GM12878 (cell line): ENCODE measurements at regions not wholly inside any gene's neighbourhood (a gene's known extent, or its start where the extent isn't known, plus 50 kb on each side); places are given as distances from the start of the nearest gene placed in this dataset.
"Not testable (repeated sequence)": the region's sequence is repeated elsewhere in the genome, so short reads cannot be mapped to it uniquely, and the experiment has no call there.

Experiments used
- ATAC-seq: fragments of 200-7000 bp; cut with Tn5 transposase; 3 replicates; pipeline ENCODE4 v1.9.1; 2020; ENCODE audit warnings: mild to moderate bottlenecking, moderate library complexity
- BruUV-seq: library from RNA; stranded (reverse); fragments of 400-500 nt; replicated peaks from 2 replicates; lab custom pipeline; 2021; lab: Mats Ljungman, UMichigan
- CTCF ChIA-PET: fragments of 300-600 bp; sonication (Branson Sonifier 250); formaldehyde crosslinking; extraction: SDS; loops from one replicate; lab custom pipeline; 2021; ENCODE audit warnings: inconsistent platforms; lab: Yijun Ruan, JAX
- POLR2A ChIA-PET: fragments of 350-600 bp; formaldehyde crosslinking; extraction: SDS; loops from one replicate; lab custom pipeline; 2021; ENCODE audit warnings: inconsistent platforms; lab: Charles Lee
- RAD21 ChIA-PET: fragments of 300-600 bp; sonication (Branson Sonifier 250); formaldehyde crosslinking; loops from one replicate; lab custom pipeline; 2023; ENCODE audit warnings: antibody characterized with exemption; ENCODE audit not compliant: unreplicated experiment; lab: Charles Lee
- SMC1A ChIA-PET: fragments of 300-600 bp; sonication (Branson Sonifier 250); formaldehyde crosslinking; loops from one replicate; lab custom pipeline; 2023; ENCODE audit not compliant: unreplicated experiment, uncharacterized antibody; lab: Charles Lee
- DNase-seq: peaks from one replicate; pipeline ENCODE4 v3.0.0-alpha.2; 2011; ENCODE audit warnings: low read depth, low spot score
- FAIRE-seq: peaks from 3 replicates; lab custom pipeline; 2011; peaks lifted over from hg19 to GRCh38; lab: Jason Lieb, UNC
- H2AFZ ChIP-seq: 2 replicates; pipeline ENCODE4 v1.6.0; 2011; ENCODE audit warnings: low read depth, low read length, control low read depth; ENCODE audit not compliant: control insufficient read depth
- H3K27ac ChIP-seq: 2 replicates; pipeline ENCODE4 v1.5.1; 2011; ENCODE audit warnings: control low read depth; ENCODE audit not compliant: control insufficient read depth, insufficient read depth
- H3K27me3 ChIP-seq, 2 experiments: replicated peaks in 1 of 2; 2 replicates each; pipeline versions ENCODE4 v1.6.0 to v1.6.1; 2011; ENCODE audit warnings: low read length in 1 of 2; ENCODE audit not compliant: control insufficient read depth in 2 of 2, insufficient read depth in 2 of 2
- H3K36me3 ChIP-seq, 2 experiments: 2 replicates each; pipeline ENCODE4 v1.5.1; 2011; ENCODE audit warnings: low read length in 1 of 2; ENCODE audit not compliant: control insufficient read depth in 2 of 2, insufficient read depth in 2 of 2
- H3K4me1 ChIP-seq: 2 replicates; pipeline ENCODE4 v1.6.1; 2011; ENCODE audit warnings: mild to moderate bottlenecking, low read length, moderate library complexity, mixed read lengths; ENCODE audit not compliant: control insufficient read depth, insufficient read depth
- H3K4me2 ChIP-seq: 2 replicates; pipeline ENCODE4 v1.6.0; 2011; ENCODE audit warnings: control low read depth; ENCODE audit not compliant: control insufficient read depth, insufficient read depth
- H3K4me3 ChIP-seq: fragments of 200-600 bp; sonication (generic); 2 replicates; pipeline ENCODE4 v1.5.1; 2016
- H3K79me2 ChIP-seq: 2 replicates; pipeline ENCODE4 v1.6.0; 2011; ENCODE audit warnings: low read length; ENCODE audit not compliant: control insufficient read depth, insufficient read depth
- H3K9ac ChIP-seq: 2 replicates; pipeline ENCODE4 v1.8.0; 2011; ENCODE audit warnings: low read length, control low read depth, mixed read lengths; ENCODE audit not compliant: control insufficient read depth, insufficient read depth
- H3K9me3 ChIP-seq: replicated peaks from 3 replicates; pipeline ENCODE4 v1.5.1; 2011; ENCODE audit warnings: mild to moderate bottlenecking, low read length; ENCODE audit not compliant: control insufficient read depth, insufficient read depth
- H4K20me1 ChIP-seq: 2 replicates; pipeline ENCODE4 v1.6.0; 2011; ENCODE audit not compliant: control insufficient read depth, insufficient read depth
- ASH2L ChIP-seq: fragments of 300-600, 200-600 bp; sonication (generic); IDR thresholded peaks from 2 replicates; pipeline ENCODE4 v1.6.1; 2017; ENCODE audit warnings: low read depth, mild to moderate bottlenecking, borderline replicate concordance
- CEBPB ChIP-seq, 2 experiments: fragments of 150-350 bp in 1 of 2; IDR thresholded peaks; 2 replicates each; pipeline ENCODE4 v1.6.1; 2012 to 2014; ENCODE audit warnings: low read depth in 2 of 2, low read length in 2 of 2, borderline replicate concordance in 1 of 2, inconsistent platforms in 1 of 2
- FOS ChIP-seq: IDR thresholded peaks from 3 replicates; pipeline ENCODE4 v1.6.1; 2011; ENCODE audit warnings: borderline replicate concordance; ENCODE audit not compliant: insufficient read length; ENCODE audit errors: extremely low read depth
- FOXK2 ChIP-seq: fragments of 450-650 bp; IDR thresholded peaks from 2 replicates; pipeline ENCODE4 v1.6.1; 2017; ENCODE audit warnings: mild to moderate bottlenecking, moderate library complexity
- HDAC2 ChIP-seq: fragments of 200-600 bp; sonication (generic); IDR thresholded peaks from 2 replicates; pipeline ENCODE4 v1.6.1; 2017
- IKZF1 ChIP-seq: fragments of 450-650 bp; conservative IDR thresholded peaks from 2 replicates; pipeline ENCODE4 v1.6.1; 2017; ENCODE audit warnings: antibody characterized with exemption, mild to moderate bottlenecking
- JUND ChIP-seq: IDR thresholded peaks from 2 replicates; pipeline ENCODE4 v1.6.1; 2012; ENCODE audit warnings: low read depth, mild to moderate bottlenecking, low read length, improper control_type of control experiment, moderate library complexity
- MYB ChIP-seq: fragments of 150-350 bp; IDR thresholded peaks from 2 replicates; pipeline ENCODE4 v1.6.1; 2014; ENCODE audit warnings: mild to moderate bottlenecking, low read depth, low read length, borderline replicate concordance
- POLR2A ChIP-seq: IDR thresholded peaks from 2 replicates; pipeline ENCODE4 v1.6.1; 2011; ENCODE audit warnings: low read depth, mild to moderate bottlenecking, low read length
- POLR2AphosphoS2 ChIP-seq: IDR thresholded peaks from 2 replicates; pipeline ENCODE4 v1.6.1; 2011; ENCODE audit warnings: low read depth, mild to moderate bottlenecking, low read length, improper control_type of control experiment, moderate library complexity
- RAD51 ChIP-seq: fragments of 450-650 bp; IDR thresholded peaks from 2 replicates; pipeline ENCODE4 v1.6.1; 2016; ENCODE audit warnings: moderate library complexity, mild to moderate bottlenecking, inconsistent platforms
- SIX5 ChIP-seq: IDR thresholded peaks from 2 replicates; pipeline ENCODE4 v1.6.1; 2011; ENCODE audit warnings: mild to moderate bottlenecking, low read depth, low read length, moderate library complexity; ENCODE audit not compliant: severe bottlenecking
- TARDBP ChIP-seq: IDR thresholded peaks from 2 replicates; pipeline ENCODE4 v1.6.1; 2016; ENCODE audit warnings: borderline replicate concordance
- WGBS: methylation state at CpG from one replicate; pipeline ENCODE4 v1.1.6; 2016; ENCODE audit warnings: low lambda C conversion rate; ENCODE audit not compliant: insufficient replicate concordance, insufficient coverage; ENCODE audit errors: missing lambda C conversion rate; 5-methylcytosine and 5-hydroxymethylcytosine counted together
- in situ Hi-C: fragments of 300-500 bp; cut with MboI; formaldehyde crosslinking; loops from 9 replicates; pipeline ENCODE4 v1.14.3; 2018; ENCODE audit warnings: mixed read lengths
- intact Hi-C: fragments of 100-400 bp; cut with micrococcal nuclease; formaldehyde crosslinking; loops from one replicate; pipeline ENCODE4 v1.14.2; 2022; ENCODE audit not compliant: unreplicated experiment
- TF ChIP-seq, protein P1 (sequence below): fragments of 450-650 bp; IDR thresholded peaks from 2 replicates; pipeline ENCODE4 v1.6.1; 2016; ENCODE audit warnings: mild to moderate bottlenecking, moderate library complexity, borderline replicate concordance

GRCh38 chr13:28570356-28570755 lies 75.4 kb upstream of the FLT1 start:
- H3K27me3 ChIP-seq, H3K4me2 ChIP-seq, BruUV-seq, in situ Hi-C loops, H3K4me1 ChIP-seq, H4K20me1 ChIP-seq, FAIRE-seq, H3K27ac ChIP-seq, H2AFZ ChIP-seq, intact Hi-C loops, H3K9ac ChIP-seq, H3K4me3 ChIP-seq, H3K36me3 ChIP-seq, H3K79me2 ChIP-seq, ATAC-seq, DNase-seq, H3K9me3 ChIP-seq: not testable (repeated sequence)
- ChIA-PET POLR2A (interaction anchor here (0.7 to 1.4 kb wide), 3 partner anchors 12 to 350 kb away, joined by 3 to 4 read pairs (median 4); no protein-coding TSS in a partner anchor), RAD21 (interaction anchor here (0.8 to 1.0 kb wide), 3 partner anchors 61 to 245 kb away, joined by 3 to 4 read pairs (median 3); no protein-coding TSS in a partner anchor), CTCF (interaction anchor here (0.6 to 1.2 kb wide), 2 partner anchors 66 to 246 kb away, joined by 3 read pairs; no protein-coding TSS in a partner anchor), SMC1A (interaction anchor here (0.5 to 1.2 kb wide), 4 partner anchors 15 to 1607 kb away, joined by 3 to 4 read pairs (median 3); no protein-coding TSS in a partner anchor)
- WGBS, result 69% methylated on average over 4 of the region's 7 CpGs

- Histone ChIP-seq H3K79me2 (no peaks in the 10 kb centered on the region), H3K4me1 (peaks cover 4% of the 10 kb centered on the region), H3K4me3 (no peak overlapping the region), H3K36me3 (no peaks in the 10 kb centered on the region), H3K27ac (no peak overlapping the region)
- POLR2A ChIA-PET, result interaction anchor here (1.4 kb wide), 1 partner anchor 26 kb away, joined by 4 read pairs; no protein-coding TSS in a partner anchor
- SMC1A ChIA-PET, result interaction anchor here (0.9 to 1.2 kb wide), 3 partner anchors 16 to 236 kb away, joined by 3 to 4 read pairs (median 3); no protein-coding TSS in a partner anchor
- 55% methylated on average over 5 of the region's 5 CpGs for WGBS
- intact Hi-C loops (no loop called here), in situ Hi-C loops (no loop called here)
- RAD21 ChIA-PET, result interaction anchor here (0.8 to 1.0 kb wide), 2 partner anchors 147 to 245 kb away, joined by 3 to 4 read pairs; no protein-coding TSS in a partner anchor
- CTCF ChIA-PET, result interaction anchor here (1.0 kb wide), 1 partner anchor 11 kb away, joined by 3 read pairs; no protein-coding TSS in a partner anchor
- no peak for ATAC-seq
- no peak for TF ChIP-seq POLR2AphosphoS2
- TF ChIP-seq MYB, result no peak
- TF ChIP-seq HDAC2, result no peak
- no peak for TF ChIP-seq TARDBP
- no peak for TF ChIP-seq POLR2A
- TF ChIP-seq RAD51, result no peak
- TF ChIP-seq FOXK2, result no peak
- no peak for TF ChIP-seq FOS
- TF ChIP-seq, protein P1, sequence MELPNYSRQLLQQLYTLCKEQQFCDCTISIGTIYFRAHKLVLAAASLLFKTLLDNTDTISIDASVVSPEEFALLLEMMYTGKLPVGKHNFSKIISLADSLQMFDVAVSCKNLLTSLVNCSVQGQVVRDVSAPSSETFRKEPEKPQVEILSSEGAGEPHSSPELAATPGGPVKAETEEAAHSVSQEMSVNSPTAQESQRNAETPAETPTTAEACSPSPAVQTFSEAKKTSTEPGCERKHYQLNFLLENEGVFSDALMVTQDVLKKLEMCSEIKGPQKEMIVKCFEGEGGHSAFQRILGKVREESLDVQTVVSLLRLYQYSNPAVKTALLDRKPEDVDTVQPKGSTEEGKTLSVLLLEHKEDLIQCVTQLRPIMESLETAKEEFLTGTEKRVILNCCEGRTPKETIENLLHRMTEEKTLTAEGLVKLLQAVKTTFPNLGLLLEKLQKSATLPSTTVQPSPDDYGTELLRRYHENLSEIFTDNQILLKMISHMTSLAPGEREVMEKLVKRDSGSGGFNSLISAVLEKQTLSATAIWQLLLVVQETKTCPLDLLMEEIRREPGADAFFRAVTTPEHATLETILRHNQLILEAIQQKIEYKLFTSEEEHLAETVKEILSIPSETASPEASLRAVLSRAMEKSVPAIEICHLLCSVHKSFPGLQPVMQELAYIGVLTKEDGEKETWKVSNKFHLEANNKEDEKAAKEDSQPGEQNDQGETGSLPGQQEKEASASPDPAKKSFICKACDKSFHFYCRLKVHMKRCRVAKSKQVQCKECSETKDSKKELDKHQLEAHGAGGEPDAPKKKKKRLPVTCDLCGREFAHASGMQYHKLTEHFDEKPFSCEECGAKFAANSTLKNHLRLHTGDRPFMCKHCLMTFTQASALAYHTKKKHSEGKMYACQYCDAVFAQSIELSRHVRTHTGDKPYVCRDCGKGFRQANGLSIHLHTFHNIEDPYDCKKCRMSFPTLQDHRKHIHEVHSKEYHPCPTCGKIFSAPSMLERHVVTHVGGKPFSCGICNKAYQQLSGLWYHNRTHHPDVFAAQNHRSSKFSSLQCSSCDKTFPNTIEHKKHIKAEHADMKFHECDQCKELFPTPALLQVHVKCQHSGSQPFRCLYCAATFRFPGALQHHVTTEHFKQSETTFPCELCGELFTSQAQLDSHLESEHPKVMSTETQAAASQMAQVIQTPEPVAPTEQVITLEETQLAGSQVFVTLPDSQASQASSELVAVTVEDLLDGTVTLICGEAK, result no peak
- TF ChIP-seq CEBPB (IDR thresholded peaks at IDR 0.05; ENCODE audit: borderline replicate concordance in 1 of 2, low read depth in 2 of 2, low read length in 2 of 2), result no peak
- no peak for TF ChIP-seq ASH2L
- no peak for TF ChIP-seq JUND
- TF ChIP-seq IKZF1, result no peak
- TF ChIP-seq SIX5, result no peak
- TF ChIP-seq, all 136 proteins: peak for 0
- DNase-seq (no peak), FAIRE-seq (no peak)
- no peak overlapping the region for H3K4me2 ChIP-seq
- no peaks in the 10 kb centered on the region for H3K9me3 ChIP-seq
- H4K20me1 ChIP-seq, result no peaks in the 10 kb centered on the region
- no TSS peak for BruUV-seq
- no peak overlapping the region for H2AFZ ChIP-seq
- no peaks in the 10 kb centered on the region for H3K27me3 ChIP-seq
- H3K9ac ChIP-seq, result no peak overlapping the region
These were observed 75.0 kb upstream of the FLT1 start for GRCh38 chr13:28569886-28570285.
